Caki2 (cell line): ENCODE measurements at regions not wholly inside any gene's neighbourhood (a gene's known extent, or its start where the extent isn't known, plus 50 kb on each side); places are given as distances from the start of the nearest gene placed in this dataset.
"Not testable (repeated sequence)": the region's sequence is repeated elsewhere in the genome, so short reads cannot be mapped to it uniquely, and the experiment has no call there.

ENCODE experiments used
- DNase-seq: peaks from one replicate; pipeline ENCODE4 v3.0.0-alpha.2; 2015; ENCODE audit warnings: low read depth
- in situ Hi-C: cut with HindIII; loops from 2 replicates; pipeline ENCODE4 v1.10.0; 2016; ENCODE audit warnings: low sequenced_read_pairs, low pct_unique_long_range_greater_than_20kb, mixed read lengths

DNA sequence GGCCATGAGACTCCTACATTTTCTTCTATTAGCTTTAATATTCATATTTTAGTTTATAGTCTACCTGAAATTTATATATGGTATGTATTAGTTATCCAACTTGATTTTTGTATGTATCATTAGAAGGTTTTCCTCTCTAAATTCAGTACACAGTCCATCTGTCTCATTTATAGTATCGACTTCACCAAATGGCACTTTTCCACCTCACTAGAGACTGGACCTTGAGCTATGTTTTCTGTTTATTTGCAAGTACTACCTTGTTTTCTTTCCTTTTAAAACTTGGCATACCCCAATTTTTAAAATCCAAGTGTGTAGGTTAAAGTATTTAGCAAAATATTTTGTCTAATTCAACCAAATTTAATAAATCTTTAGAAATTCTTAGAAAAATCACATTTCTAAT, 1137.5 kb downstream of the NSUN3 start:
- in situ Hi-C loops = no loop called here
- DNase-seq = no peak

DNA sequence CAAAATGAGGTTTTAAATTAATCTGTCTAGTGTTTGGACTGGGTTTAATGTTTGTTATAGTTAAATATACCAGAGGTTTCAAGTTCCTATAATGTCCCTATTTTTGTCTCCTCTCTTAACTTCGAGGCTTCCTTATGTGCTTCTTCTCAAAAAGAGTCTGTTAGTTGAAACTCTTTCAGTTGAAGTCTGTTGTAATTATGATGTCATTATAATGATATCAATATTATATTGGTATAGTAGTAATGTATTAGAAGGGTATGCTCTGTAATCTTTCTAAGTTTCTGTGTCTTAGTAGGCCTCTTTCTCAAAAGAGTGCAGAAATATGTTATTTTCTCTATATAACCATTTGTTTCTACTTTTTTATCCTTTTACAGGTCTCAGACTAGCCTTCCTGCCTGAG, 1148.0 kb downstream of the NSUN3 start:
- DNase-seq = no peak
- in situ Hi-C loops = no loop called here

DNA sequence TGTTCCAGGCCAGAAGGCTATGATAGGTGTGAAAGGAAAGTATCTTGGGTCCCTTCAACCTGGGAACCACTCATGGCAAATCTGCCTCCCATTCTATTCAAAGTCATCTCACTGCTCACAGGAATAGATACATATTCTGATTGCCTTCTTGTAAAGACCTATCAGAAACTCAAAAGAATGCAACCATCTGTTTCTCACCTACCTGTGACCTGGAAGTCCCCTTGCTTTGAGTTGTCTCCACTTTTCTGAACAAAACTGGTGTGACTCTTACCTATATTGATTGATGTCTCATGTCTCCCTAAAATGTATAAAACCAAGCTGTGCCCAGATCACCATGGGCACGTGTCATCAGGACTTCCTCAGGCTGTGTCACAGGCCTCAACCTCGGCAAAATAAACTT, 1149.3 kb downstream of the NSUN3 start:
- in situ Hi-C loops = no loop called here
- DNase-seq = no peak

DNA sequence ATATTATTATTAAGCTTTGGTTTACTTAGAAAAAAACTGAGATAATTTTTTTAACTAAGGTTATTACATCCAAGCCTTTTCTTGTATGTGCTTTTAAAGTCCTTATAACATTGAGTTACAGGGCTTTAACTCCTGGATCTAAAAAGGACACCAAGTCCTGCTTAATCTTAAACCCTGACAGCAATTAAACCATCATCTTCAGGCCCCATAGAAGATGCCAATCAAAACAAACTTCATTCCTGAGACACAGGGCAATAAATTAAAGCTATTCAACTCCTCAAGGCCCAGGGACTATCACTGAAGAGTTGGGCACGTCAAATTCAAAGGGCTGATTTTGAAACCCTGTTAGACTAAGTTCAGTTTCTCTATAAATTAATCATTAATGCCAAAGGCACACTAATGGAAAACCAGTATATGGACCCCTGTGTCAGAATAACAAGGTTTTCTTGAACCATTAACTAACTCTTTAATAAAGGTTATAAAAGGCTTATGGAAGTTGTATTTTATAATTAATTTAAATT, 1152.6 kb downstream of the NSUN3 start:
- no peak for DNase-seq
- in situ Hi-C loops = no loop called here

DNA sequence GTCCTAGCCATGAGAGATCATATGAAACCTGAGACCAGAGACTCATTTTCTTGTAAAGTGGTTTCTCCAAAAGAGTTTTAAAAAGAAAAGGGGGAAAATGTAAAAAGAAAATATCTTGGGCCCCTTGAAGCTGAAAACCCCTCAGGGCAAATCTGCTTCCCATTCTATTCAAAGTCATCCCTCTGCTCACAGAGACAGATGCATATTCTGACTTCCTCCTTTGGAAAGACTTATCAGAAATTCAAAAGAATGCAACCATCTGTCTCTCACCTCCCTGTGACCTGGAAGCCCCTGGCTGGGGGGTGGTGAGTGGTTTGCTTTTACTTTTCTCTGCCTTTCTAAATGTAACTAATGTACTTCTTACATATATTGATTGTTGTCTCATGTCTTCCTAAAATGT, 1154.8 kb downstream of the NSUN3 start:
- in situ Hi-C loops = no loop called here

DNA sequence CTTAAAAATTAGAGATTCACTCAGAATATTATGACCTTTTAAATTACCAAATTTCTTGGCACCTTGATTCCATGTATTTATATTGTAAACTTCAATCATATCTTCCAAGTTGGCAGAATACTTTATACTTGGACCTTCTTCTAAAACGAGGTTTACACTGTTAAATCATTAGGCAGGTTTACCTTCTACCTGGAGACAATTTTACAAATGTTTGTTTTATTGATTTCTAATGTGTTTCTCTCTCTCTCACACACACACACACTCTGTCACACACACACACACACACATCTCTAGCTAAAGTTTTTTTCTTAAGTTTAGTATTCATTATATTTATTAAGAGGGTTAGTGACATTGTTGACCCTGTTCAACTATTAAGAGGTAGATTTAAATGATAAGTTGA, 1155.6 kb downstream of the NSUN3 start:
- in situ Hi-C loops = no loop called here
- no peak for DNase-seq

More for the DNA sequence above, 1154.8 kb downstream of the NSUN3 start:
- DNase-seq = no peak

DNA sequence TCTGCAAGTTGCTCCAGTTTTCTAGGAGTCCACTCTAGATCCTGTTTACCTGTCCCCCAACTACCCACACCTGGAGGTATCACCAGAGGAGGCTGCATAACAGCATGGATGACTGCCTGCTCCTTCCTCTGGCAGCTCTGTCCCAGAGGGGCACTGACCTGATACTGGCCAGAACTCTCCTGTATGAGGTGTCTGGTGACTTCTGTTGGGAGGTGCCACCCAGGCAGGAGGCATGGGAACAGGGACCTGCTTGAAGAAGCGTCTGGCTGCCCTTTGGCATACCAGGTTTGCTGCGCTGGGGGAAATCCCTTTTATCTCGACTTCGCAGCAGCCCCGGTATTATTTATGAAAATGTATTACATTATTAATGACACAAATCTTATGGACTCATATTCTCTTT, 1163.6 kb downstream of the NSUN3 start:
- in situ Hi-C loops = no loop called here
- no peak for DNase-seq

DNA sequence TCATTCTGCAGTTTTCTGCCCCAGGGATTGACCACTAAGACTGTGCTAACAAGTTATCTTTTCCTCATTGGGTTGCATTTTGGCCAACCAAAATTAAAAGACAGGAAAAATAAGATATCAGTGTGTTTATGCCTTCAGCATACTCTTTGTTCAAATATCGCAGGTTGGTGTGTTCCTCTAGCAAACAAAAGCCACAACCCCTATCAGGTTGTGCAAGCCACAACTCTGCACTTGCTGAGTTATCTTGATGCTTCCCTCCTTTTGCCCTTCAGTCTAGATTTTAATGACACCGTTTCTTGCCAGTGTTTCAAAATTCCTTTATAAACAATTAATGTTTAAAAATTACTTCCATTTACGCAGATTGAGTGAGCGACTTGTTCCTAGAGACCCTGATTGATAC, 1164.2 kb downstream of the NSUN3 start:
- in situ Hi-C loops = no loop called here
- DNase-seq = no peak

DNA sequence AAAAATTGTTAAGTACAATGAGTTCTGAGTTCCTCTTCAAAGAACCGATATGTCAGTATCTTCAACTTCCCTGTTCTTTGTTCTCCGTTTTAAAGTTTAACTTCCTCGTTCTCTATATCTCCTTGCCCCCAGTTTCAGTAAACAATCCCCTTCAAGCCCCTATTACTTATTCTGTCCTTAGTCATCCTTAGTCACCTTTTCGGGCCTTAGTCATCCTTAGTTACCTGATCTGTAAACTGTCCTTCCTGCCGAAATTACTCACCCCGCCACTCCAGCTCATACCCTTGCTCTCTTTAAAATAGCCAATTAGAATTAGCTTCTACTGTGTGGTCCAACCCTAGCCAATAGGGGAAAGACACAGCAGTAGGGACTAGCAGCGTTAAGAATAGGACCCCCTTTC, 1165.6 kb downstream of the NSUN3 start:
- peak; percentile 85 for DNase-seq
- in situ Hi-C loops = no loop called here

DNA sequence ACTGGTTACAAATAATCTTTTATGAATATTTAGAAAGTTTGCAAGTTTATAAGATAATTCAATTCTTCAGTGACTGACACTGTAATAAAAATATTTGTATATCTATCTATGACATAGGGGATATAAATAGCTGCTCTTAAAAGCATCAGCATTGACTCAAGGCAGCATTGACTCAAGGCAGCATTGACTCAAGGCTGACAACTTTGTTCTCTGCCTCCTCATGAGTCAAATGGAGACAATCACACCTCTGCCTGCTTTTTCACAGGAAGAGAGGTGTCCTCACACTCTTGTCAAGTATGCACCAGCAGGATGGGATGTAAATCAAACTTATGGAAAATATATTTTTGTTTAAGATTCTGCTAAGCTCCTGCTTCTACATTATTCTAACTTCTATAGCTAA, 1173.1 kb downstream of the NSUN3 start:
- in situ Hi-C loops = no loop called here
- no peak for DNase-seq

DNA sequence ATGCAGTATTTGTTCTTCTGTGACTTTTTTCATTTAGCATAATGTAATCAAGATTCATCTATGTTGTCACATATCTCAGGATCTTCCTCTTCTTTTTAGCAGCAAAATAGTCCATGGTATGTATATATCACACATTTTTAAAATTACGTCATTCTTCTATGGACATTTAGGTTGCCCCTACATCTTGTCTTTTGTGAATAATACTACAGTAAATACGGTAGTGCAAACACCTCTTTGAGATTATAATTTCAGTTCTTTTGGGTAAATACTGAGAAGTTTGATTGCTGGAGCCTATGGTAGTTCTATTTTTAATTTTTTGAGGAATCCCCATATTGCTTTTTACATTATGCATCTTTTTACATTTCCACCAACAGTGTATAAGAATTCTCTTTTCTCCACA, 1174.9 kb downstream of the NSUN3 start:
- no peak for DNase-seq
- in situ Hi-C loops = no loop called here

DNA sequence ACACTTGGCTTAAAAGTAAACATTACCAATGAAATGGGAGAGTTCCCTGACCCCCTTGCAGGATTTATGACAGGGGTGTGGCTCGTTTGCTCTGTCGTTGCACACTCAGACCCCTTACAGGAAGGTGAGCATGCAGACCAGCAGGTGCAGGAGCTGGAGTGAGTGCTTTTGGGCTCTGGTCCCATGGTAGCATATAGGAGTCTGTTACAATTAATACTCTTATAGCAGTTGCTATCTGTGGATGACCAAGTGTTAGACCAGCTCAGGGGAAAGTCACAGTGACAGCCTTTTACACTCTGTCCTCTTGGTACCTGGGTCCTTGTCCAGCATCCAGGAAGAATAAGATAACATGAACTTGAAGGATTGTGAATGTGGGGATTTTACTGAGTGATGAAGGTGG, 1177.5 kb downstream of the NSUN3 start:
- DNase-seq = no peak
- in situ Hi-C loops = no loop called here

DNA sequence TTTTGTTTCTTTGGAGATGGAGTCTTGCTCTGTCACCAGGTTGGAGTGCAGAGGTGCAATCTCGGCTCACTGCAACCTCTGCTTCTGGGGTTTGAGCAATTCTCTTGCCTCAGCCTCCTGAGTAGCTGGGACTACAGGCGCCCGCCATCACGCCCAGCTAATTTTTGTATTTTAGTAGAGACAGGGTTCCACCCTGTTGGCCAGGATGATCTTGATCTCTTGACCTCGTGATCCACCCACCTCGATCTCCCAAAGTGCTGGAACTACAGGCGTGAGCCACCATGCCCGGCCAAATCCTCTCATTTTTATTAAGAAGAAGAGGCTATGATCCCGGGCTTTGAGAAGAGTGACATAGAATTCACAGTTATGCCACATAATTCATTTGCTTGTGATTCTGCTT, 1178.4 kb downstream of the NSUN3 start:
- DNase-seq, in situ Hi-C loops: not testable (repeated sequence)

DNA sequence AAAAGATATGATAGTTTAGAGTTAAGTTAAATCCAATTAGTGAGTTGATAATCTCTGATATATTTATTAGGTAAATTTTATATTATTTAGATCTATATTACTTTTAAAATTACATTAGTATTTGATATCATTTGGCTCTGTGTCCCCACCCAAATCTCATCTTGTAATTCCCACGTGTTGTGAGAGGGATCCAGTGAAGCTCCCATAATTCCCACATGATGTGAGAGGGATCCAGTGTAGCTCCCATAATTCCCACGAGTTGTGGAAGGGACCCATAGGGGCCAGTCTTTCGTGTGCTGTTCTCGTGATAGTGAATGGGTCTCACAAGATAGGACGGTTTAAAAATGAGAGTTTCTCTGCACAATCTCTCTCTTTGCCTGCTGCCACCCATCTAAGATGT, 1183.6 kb downstream of the NSUN3 start:
- DNase-seq = no peak
- in situ Hi-C loops = no loop called here

DNA sequence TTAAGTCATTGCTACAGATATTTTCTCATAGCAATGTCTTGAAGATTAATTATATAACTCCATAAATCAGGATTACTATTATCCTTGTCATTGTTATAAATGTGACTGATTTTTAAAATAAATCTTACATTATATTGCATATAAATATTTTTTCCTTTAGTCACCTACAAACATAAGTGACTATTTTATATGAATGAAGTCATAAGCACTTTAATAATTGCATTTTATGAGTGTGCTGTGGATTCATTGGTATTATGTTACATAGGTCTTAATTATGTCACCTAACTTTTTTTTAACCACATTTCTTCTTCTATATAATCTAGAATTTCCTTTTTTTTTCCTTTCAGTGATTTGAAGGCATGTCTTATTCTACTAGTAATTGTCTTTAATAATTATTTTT, 1191.2 kb downstream of the NSUN3 start:
- DNase-seq = no peak

DNA sequence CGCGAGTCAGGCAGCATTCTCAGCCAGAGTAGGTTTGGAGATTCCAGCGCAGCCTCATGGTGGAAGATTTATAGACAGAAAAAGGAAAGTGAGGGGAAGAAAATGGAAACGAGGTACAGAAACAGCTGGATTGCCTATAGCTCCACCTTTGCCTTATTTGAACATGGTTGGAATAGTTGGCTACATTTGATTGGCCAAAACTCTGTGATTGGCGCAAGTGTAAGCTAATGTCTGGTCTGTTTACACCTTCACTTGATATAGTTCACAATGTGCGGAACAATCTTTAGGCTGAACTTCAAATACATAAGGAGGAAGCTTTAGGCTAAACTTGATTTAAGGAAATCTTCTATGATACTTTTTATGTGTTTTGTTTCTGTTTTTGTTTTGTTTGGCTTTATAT, 1191.9 kb downstream of the NSUN3 start:
- in situ Hi-C loops = no loop called here
- no peak for DNase-seq

More for the DNA sequence above, 1191.2 kb downstream of the NSUN3 start:
- in situ Hi-C loops = no loop called here

DNA sequence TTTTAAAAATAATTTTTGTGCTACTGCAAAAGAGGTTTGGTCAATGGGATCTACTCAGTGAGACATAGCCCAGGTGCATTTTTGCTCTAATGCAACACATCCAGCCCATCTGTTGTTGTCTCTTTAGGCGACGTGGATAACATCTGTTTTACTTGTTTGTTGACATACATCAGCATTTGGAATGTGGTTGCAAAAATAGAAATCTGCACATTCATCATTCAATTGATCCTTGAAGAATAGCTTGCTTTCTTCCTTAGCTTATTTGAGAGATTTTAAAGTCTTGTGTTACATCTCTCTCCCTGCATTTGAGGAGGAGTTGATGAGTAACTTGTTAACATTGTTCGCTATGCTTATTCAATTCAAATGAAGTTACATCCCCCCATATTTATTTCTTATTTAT, 1202.3 kb downstream of the NSUN3 start:
- DNase-seq = no peak
- in situ Hi-C loops = no loop called here

DNA sequence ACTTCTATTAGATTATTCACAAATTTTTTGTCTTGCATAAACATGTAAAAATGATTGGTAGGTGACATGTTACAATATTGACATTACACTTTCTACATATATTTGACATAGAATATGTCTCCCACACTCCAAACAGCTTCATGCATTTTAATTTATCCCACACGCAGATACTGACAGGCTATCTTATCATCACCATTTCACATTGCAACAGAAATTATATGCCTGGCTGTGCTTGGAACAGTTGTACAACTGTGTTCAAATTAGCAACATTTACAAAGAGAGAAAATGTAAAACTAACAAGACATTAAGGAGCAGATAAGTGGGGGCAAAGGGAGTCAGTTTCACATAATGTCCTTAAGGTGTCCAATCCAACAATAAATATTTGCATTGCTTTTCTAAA, 1208.5 kb downstream of the NSUN3 start:
- DNase-seq = no peak
- in situ Hi-C loops = no loop called here

DNA sequence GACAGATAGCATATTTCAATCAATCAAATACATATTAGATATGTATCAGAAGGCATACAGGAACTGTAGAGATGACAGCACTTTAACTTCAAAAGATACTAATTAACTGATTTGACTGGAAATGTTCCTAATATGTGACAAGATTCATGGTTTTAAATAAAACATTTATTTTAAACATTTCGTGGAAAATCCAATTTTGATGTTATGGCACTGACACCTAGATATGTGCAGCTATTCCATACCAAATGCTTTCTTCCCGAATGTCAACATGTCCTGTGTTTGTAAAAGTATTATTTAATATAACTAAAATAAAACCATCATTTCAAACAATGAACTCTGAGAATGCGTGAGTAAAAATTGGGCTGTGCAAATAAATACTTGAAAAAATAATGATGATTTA, 1209.3 kb downstream of the NSUN3 start:
- in situ Hi-C loops = no loop called here
- no peak for DNase-seq

DNA sequence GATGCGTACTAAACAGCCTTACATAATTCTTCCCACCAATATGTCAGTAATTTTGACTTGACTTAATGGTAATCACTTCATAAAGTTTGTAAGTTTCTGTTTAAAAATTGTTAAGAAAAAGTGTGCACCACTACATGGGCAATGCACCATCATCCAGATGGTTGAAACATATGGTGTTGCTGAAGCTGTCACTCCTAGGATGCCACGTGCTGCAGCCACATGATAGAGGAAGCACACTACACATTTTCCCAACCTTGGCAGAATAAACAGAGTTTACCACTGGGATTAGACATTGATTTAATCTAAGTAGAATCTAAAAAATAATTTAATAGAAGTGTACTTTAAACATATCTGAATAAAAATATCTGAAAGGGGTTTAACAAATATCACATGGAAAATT, 1209.9 kb downstream of the NSUN3 start:
- no peak for DNase-seq
- in situ Hi-C loops = no loop called here

DNA sequence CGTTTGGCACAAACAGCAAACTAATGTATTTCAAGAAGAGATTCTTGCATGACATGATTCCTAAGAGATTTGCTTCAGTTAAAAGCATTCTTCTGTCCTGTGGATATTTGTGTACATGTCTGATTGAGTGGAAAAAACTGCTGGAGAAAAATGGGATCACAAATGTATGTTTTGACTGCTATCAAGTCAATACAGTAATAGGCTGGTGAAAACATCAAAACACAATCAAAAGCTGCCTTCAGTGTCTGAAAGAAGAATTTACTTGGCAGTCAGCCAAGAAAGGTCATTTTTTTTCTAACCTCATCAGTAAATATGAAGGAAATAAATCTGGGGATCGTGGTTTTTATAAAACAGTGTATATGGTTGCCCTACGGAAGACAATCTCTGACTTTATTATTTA, 1214.8 kb downstream of the NSUN3 start:
- no peak for DNase-seq
- in situ Hi-C loops = no loop called here
